ENCODE measurements at regions not wholly inside any gene's neighbourhood (a gene's known extent, or its start where the extent isn't known, plus 50 kb on each side); places are given as distances from the start of the nearest gene placed in this dataset.
"Not testable (repeated sequence)": the region's sequence is repeated elsewhere in the genome, so short reads cannot be mapped to it uniquely, and the experiment has no call there.

- DNase-seq = not testable (repeated sequence)
Observed at GRCh38 chr2:156781677-156782076, 345.5 kb downstream of the GPD2 start.

- DNase-seq = peak; percentile 39
Observed at GRCh38 chr2:156784020-156784701, 348.0 kb downstream of the GPD2 start.

- no peak for DNase-seq
Observed at GRCh38 chr2:156787517-156787916, 351.3 kb downstream of the GPD2 start.

GRCh38 chr2:156790343-156791037, 354.3 kb downstream of the GPD2 start:
- no peak for DNase-seq

- no peak for DNase-seq
Observed at GRCh38 chr2:156792242-156792840, 356.2 kb downstream of the GPD2 start.

GRCh38 chr2:156797832-156798231, 361.7 kb downstream of the GPD2 start:
- DNase-seq = no peak

- DNase-seq = no peak
Observed at GRCh38 chr2:156800065-156800653, 364.0 kb downstream of the GPD2 start.

- peak; percentile 4 for DNase-seq
Observed at GRCh38 chr2:156800781-156801361, 364.7 kb downstream of the GPD2 start.

- peak; percentile 17 for DNase-seq
Observed at GRCh38 chr2:156803243-156803642, 367.1 kb downstream of the GPD2 start.

GRCh38 chr2:156803967-156804366, 367.8 kb downstream of the GPD2 start:
- no peak for DNase-seq

- no peak for DNase-seq
Observed at GRCh38 chr2:156810094-156810493, 373.9 kb downstream of the GPD2 start.

- DNase-seq = no peak
Observed at GRCh38 chr2:156812496-156812895, 376.3 kb downstream of the GPD2 start.

GRCh38 chr2:156817430-156817829, 381.3 kb downstream of the GPD2 start:
- no peak for DNase-seq

- no peak for DNase-seq
Observed at GRCh38 chr2:156818221-156818620, 382.0 kb downstream of the GPD2 start.

- DNase-seq = no peak
Observed at GRCh38 chr2:156818944-156819343, 382.8 kb downstream of the GPD2 start.

- no peak for DNase-seq
Observed at GRCh38 chr2:156826341-156826933, 390.3 kb downstream of the GPD2 start.

GRCh38 chr2:156834431-156834830, 398.3 kb downstream of the GPD2 start:
- DNase-seq = no peak

GRCh38 chr2:156837635-156838370, 401.6 kb downstream of the GPD2 start:
- no peak for DNase-seq

- no peak for DNase-seq
Observed at GRCh38 chr2:156841321-156841720, 405.1 kb downstream of the GPD2 start.

- DNase-seq = no peak
Observed at GRCh38 chr2:156845806-156846558, 409.8 kb downstream of the GPD2 start.

- no peak for DNase-seq
Observed at GRCh38 chr2:156852210-156852609, 405.3 kb upstream of the GALNT5 start.

- DNase-seq = no peak
Observed at GRCh38 chr2:156852681-156853080, 404.8 kb upstream of the GALNT5 start.
